H1 (cell line): ENCODE measurements at regions not wholly inside any gene's neighbourhood (a gene's known extent, or its start where the extent isn't known, plus 50 kb on each side); places are given as distances from the start of the nearest gene placed in this dataset.

ENCODE experiments used
- ASH2L ChIP-seq: fragments of 200-600, 300-600 bp; sonication (generic); IDR thresholded peaks from one replicate; pipeline ENCODE4 v1.7.1; 2017; ENCODE audit warnings: low read length
- CBX8 ChIP-seq: fragments of 300-800, 300-1000 bp; sonication (generic); IDR thresholded peaks from 2 replicates; pipeline ENCODE4 v1.7.1; 2016; ENCODE audit warnings: low read depth, low read length, borderline replicate concordance
- EZH2 ChIP-seq: fragments of 200-600 bp; sonication (generic); IDR thresholded peaks from 2 replicates; pipeline ENCODE4 v1.7.1; 2012; ENCODE audit warnings: low read depth, mild to moderate bottlenecking, moderate library complexity, low read length, inconsistent platforms; ENCODE audit not compliant: severe bottlenecking
- MAFK ChIP-seq: IDR thresholded peaks from 2 replicates; pipeline ENCODE4 v1.6.1; 2012; ENCODE audit warnings: low read depth, mild to moderate bottlenecking, improper control_type of control experiment, low read length
- POLR2A ChIP-seq, 2 experiments: IDR thresholded peaks; 1 replicate in 1 of 2; 2 replicates in 1 of 2; pipeline ENCODE4 v1.6.1; 2011; ENCODE audit warnings: low read depth in 2 of 2, low read length in 2 of 2, mild to moderate bottlenecking in 2 of 2; ENCODE audit errors: control extremely low read depth in 1 of 2
- POLR2AphosphoS5 ChIP-seq: IDR thresholded peaks from 2 replicates; pipeline ENCODE4 v1.6.1; 2011; ENCODE audit warnings: low read depth, low read length
- POU5F1 ChIP-seq: IDR thresholded peaks from 2 replicates; pipeline ENCODE4 v1.6.1; 2011; ENCODE audit warnings: low read depth, mild to moderate bottlenecking, low read length, moderate library complexity
- RXRA ChIP-seq: IDR thresholded peaks from 2 replicates; pipeline ENCODE4 v1.6.1; 2011; ENCODE audit warnings: low read depth, mild to moderate bottlenecking, low read length, moderate library complexity; ENCODE audit not compliant: insufficient read depth
- TCF12 ChIP-seq: IDR thresholded peaks from 2 replicates; pipeline ENCODE4 v1.6.1; 2011; ENCODE audit warnings: low read depth, mild to moderate bottlenecking, low read length
- TEAD4 ChIP-seq: IDR thresholded peaks from 2 replicates; pipeline ENCODE4 v1.6.1; 2012; ENCODE audit warnings: low read depth, low read length, inconsistent platforms, mixed read lengths
- TF ChIP-seq, protein P1 (sequence below), 3 experiments: IDR thresholded peaks; 1 replicate in 2 of 3; 2 replicates in 1 of 3; pipeline versions ENCODE4 v1.5.1 to v1.6.1; 2011; ENCODE audit warnings: low read length in 3 of 3, mild to moderate bottlenecking in 3 of 3, inconsistent platforms in 2 of 3, low read depth in 1 of 3, moderate library complexity in 1 of 3; ENCODE audit not compliant: insufficient read depth in 1 of 3; ENCODE audit errors: control extremely low read depth in 1 of 3
- TF ChIP-seq, protein P2 (sequence below): IDR thresholded peaks from 2 replicates; pipeline ENCODE4 v1.6.1; 2011; ENCODE audit warnings: low read depth, mild to moderate bottlenecking, low read length; ENCODE audit not compliant: insufficient read depth

DNA sequence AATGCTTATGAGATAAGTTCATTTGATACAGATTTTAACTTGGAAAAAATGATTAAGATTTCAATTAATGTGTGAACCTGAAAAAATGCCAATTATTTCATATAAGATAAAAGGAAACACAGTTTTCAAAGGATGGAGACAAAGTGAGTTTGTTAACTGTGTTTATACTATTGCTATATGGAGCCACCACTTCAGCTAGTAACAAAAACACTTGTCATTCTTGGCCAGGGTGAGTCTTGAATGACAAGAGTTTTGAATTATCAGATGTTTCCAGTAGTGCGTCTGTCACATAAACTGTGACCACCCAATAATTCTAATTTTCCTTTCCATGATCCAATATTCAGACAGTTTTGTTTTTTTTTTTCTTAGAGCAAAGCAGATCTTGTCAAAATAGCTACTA, 78.0 kb upstream of the GADL1 start:
- TF ChIP-seq, protein P1, sequence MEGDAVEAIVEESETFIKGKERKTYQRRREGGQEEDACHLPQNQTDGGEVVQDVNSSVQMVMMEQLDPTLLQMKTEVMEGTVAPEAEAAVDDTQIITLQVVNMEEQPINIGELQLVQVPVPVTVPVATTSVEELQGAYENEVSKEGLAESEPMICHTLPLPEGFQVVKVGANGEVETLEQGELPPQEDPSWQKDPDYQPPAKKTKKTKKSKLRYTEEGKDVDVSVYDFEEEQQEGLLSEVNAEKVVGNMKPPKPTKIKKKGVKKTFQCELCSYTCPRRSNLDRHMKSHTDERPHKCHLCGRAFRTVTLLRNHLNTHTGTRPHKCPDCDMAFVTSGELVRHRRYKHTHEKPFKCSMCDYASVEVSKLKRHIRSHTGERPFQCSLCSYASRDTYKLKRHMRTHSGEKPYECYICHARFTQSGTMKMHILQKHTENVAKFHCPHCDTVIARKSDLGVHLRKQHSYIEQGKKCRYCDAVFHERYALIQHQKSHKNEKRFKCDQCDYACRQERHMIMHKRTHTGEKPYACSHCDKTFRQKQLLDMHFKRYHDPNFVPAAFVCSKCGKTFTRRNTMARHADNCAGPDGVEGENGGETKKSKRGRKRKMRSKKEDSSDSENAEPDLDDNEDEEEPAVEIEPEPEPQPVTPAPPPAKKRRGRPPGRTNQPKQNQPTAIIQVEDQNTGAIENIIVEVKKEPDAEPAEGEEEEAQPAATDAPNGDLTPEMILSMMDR (IDR thresholded peaks at IDR 0.05; ENCODE audit: control extremely low read depth in 1 of 3, insufficient read depth in 1 of 3, low read depth in 1 of 3, low read length in 3 of 3): no peak
- TF ChIP-seq TCF12: no peak
- TF ChIP-seq TEAD4: no peak
- no peak for TF ChIP-seq POLR2A (IDR thresholded peaks at IDR 0.05; ENCODE audit: control extremely low read depth in 1 of 2, low read depth in 2 of 2, low read length in 2 of 2)
- no peak for TF ChIP-seq RXRA
- no peak for TF ChIP-seq POLR2AphosphoS5
- TF ChIP-seq MAFK: no peak
- TF ChIP-seq CBX8: no peak
- TF ChIP-seq, protein P2, sequence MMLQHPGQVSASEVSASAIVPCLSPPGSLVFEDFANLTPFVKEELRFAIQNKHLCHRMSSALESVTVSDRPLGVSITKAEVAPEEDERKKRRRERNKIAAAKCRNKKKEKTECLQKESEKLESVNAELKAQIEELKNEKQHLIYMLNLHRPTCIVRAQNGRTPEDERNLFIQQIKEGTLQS: no peak
- no peak for TF ChIP-seq ASH2L
- TF ChIP-seq POU5F1: no peak
- no peak for TF ChIP-seq EZH2
